T-helper 17 cell (primary cell): ENCODE measurements at regions not wholly inside any gene's neighbourhood (a gene's known extent, or its start where the extent isn't known, plus 50 kb on each side); places are given as distances from the start of the nearest gene placed in this dataset.
"Not testable (repeated sequence)": the region's sequence is repeated elsewhere in the genome, so short reads cannot be mapped to it uniquely, and the experiment has no call there.

ENCODE experiments used
- ATAC-seq: fragments of 150-1000 bp; cut with Tn5 transposase; 2 replicates; pipeline ENCODE4 v1.10.0; 2021; ENCODE audit warnings: mild to moderate bottlenecking, moderate library complexity
- DNase-seq, 3 donors: peaks; one replicate each; pipeline versions ENCODE4 v3.0.0 to v3.0.0-alpha.2; 2020 to 2021
- H3K9me3 ChIP-seq: one replicate; pipeline ENCODE4 v1.7.0; 2013; ENCODE audit warnings: low read length, mild to moderate bottlenecking; ENCODE audit not compliant: control insufficient read depth, poor library complexity, severe bottlenecking
- H3K27ac Mint-ChIP-seq: one replicate; pipeline ENCODE4 v1.8.0; 2022; ENCODE audit warnings: mild to moderate bottlenecking, moderate library complexity, mixed read lengths
- H3K27me3 Mint-ChIP-seq: one replicate; pipeline ENCODE4 v1.8.0; 2022; ENCODE audit warnings: mixed read lengths
- H3K36me3 Mint-ChIP-seq: one replicate; pipeline ENCODE4 v1.8.0; 2022; ENCODE audit warnings: low read depth, mixed read lengths
- H3K4me1 Mint-ChIP-seq: one replicate; pipeline ENCODE4 v1.8.0; 2022; ENCODE audit warnings: mild to moderate bottlenecking, mixed read lengths
- H3K4me3 Mint-ChIP-seq: one replicate; pipeline ENCODE4 v1.8.0; 2022; ENCODE audit warnings: mild to moderate bottlenecking, moderate library complexity, mixed read lengths

- H3K9me3 ChIP-seq, result no peaks in the 10 kb centered on the region
- Mint-ChIP-seq H3K27me3 (no peaks in the 10 kb centered on the region), H3K4me1 (no peaks in the 10 kb centered on the region), H3K27ac (no peak overlapping the region), H3K4me3 (no peak overlapping the region), H3K36me3 (no peaks in the 10 kb centered on the region)
- no peak for DNase-seq
- no peak for ATAC-seq
Observed at GRCh38 chr16:6728381-6728780, 604.3 kb upstream of the RBFOX1 start.

- no peak overlapping the region for H3K4me3 Mint-ChIP-seq
- H3K9me3 ChIP-seq, result no peaks in the 10 kb centered on the region
- no peaks in the 10 kb centered on the region for H3K4me1 Mint-ChIP-seq
- H3K27me3 Mint-ChIP-seq, result no peaks in the 10 kb centered on the region
- no peaks in the 10 kb centered on the region for H3K36me3 Mint-ChIP-seq
- ATAC-seq, result no peak
- no peak overlapping the region for H3K27ac Mint-ChIP-seq
- no peak for DNase-seq
Observed at GRCh38 chr16:6726621-6727020, 606.0 kb upstream of the RBFOX1 start.

GRCh38 chr16:6725634-6726331, 606.9 kb upstream of the RBFOX1 start:
- no peaks in the 10 kb centered on the region for H3K9me3 ChIP-seq
- Mint-ChIP-seq H3K4me3 (no peak overlapping the region), H3K36me3 (no peaks in the 10 kb centered on the region), H3K27ac (no peak overlapping the region), H3K27me3 (no peaks in the 10 kb centered on the region), H3K4me1 (no peaks in the 10 kb centered on the region)
- ATAC-seq, result no peak
- DNase-seq, result no peak

- H3K27ac Mint-ChIP-seq, ATAC-seq, H3K27me3 Mint-ChIP-seq, H3K4me3 Mint-ChIP-seq, H3K4me1 Mint-ChIP-seq, DNase-seq, H3K36me3 Mint-ChIP-seq, H3K9me3 ChIP-seq: not testable (repeated sequence)
Observed at GRCh38 chr16:6725206-6725605, 607.4 kb upstream of the RBFOX1 start.

GRCh38 chr16:6722786-6723185, 609.9 kb upstream of the RBFOX1 start:
- Mint-ChIP-seq H3K27ac (no peak overlapping the region), H3K27me3 (no peaks in the 10 kb centered on the region), H3K4me1 (no peaks in the 10 kb centered on the region), H3K4me3 (no peak overlapping the region), H3K36me3 (no peaks in the 10 kb centered on the region)
- no peak for ATAC-seq
- no peak for DNase-seq
- no peaks in the 10 kb centered on the region for H3K9me3 ChIP-seq

GRCh38 chr16:6714510-6714909, 618.1 kb upstream of the RBFOX1 start:
- H3K4me1 Mint-ChIP-seq, result no peaks in the 10 kb centered on the region
- H3K4me3 Mint-ChIP-seq, result no peak overlapping the region
- peaks cover 3% of the 10 kb centered on the region for H3K9me3 ChIP-seq
- no peaks in the 10 kb centered on the region for H3K27me3 Mint-ChIP-seq
- H3K27ac Mint-ChIP-seq, result no peak overlapping the region
- no peaks in the 10 kb centered on the region for H3K36me3 Mint-ChIP-seq
- ATAC-seq, result no peak
- DNase-seq, result no peak

- no peak for ATAC-seq
- Mint-ChIP-seq H3K36me3 (no peaks in the 10 kb centered on the region), H3K27me3 (no peaks in the 10 kb centered on the region), H3K4me1 (no peaks in the 10 kb centered on the region), H3K4me3 (no peak overlapping the region), H3K27ac (no peak overlapping the region)
- no peak for DNase-seq
- H3K9me3 ChIP-seq, result peaks cover 3% of the 10 kb centered on the region
Observed at GRCh38 chr16:6709736-6710135, 622.9 kb upstream of the RBFOX1 start.

GRCh38 chr16:6708576-6709215, 623.9 kb upstream of the RBFOX1 start:
- no peak overlapping the region for H3K4me3 Mint-ChIP-seq
- no peak for ATAC-seq

GRCh38 chr16:6704306-6704930, 628.2 kb upstream of the RBFOX1 start:
- no peaks in the 10 kb centered on the region for H3K4me1 Mint-ChIP-seq
- DNase-seq, result no peak
- H3K4me3 Mint-ChIP-seq, result no peak overlapping the region
- no peak for ATAC-seq
- H3K36me3 Mint-ChIP-seq, result no peaks in the 10 kb centered on the region
- H3K9me3 ChIP-seq, result no peaks in the 10 kb centered on the region
- H3K27me3 Mint-ChIP-seq, result no peaks in the 10 kb centered on the region
- no peak overlapping the region for H3K27ac Mint-ChIP-seq

More at GRCh38 chr16:6708576-6709215, 623.9 kb upstream of the RBFOX1 start:
- peaks cover 3% of the 10 kb centered on the region for H3K9me3 ChIP-seq
- no peak overlapping the region for H3K27ac Mint-ChIP-seq
- no peaks in the 10 kb centered on the region for H3K27me3 Mint-ChIP-seq
- no peaks in the 10 kb centered on the region for H3K4me1 Mint-ChIP-seq
- H3K36me3 Mint-ChIP-seq, result no peaks in the 10 kb centered on the region
- DNase-seq, result no peak

GRCh38 chr16:6701096-6701495, 631.5 kb upstream of the RBFOX1 start:
- no peak overlapping the region for H3K4me3 Mint-ChIP-seq
- DNase-seq (no peak), ATAC-seq (no peak)
- no peaks in the 10 kb centered on the region for H3K9me3 ChIP-seq
- H3K27me3 Mint-ChIP-seq, result no peaks in the 10 kb centered on the region
- H3K27ac Mint-ChIP-seq, result no peak overlapping the region
- no peaks in the 10 kb centered on the region for H3K36me3 Mint-ChIP-seq
- H3K4me1 Mint-ChIP-seq, result no peaks in the 10 kb centered on the region

GRCh38 chr16:6698548-6698947, 634.1 kb upstream of the RBFOX1 start:
- Mint-ChIP-seq H3K4me3 (no peak overlapping the region), H3K27me3 (no peaks in the 10 kb centered on the region), H3K36me3 (no peaks in the 10 kb centered on the region), H3K27ac (no peak overlapping the region), H3K4me1 (no peaks in the 10 kb centered on the region)
- no peak for DNase-seq
- ATAC-seq, result no peak
- no peaks in the 10 kb centered on the region for H3K9me3 ChIP-seq

- no peaks in the 10 kb centered on the region for H3K27me3 Mint-ChIP-seq
- no peaks in the 10 kb centered on the region for H3K9me3 ChIP-seq
- ATAC-seq (no peak), DNase-seq (no peak)
- no peaks in the 10 kb centered on the region for H3K4me1 Mint-ChIP-seq
- H3K4me3 Mint-ChIP-seq, result no peak overlapping the region
- no peaks in the 10 kb centered on the region for H3K36me3 Mint-ChIP-seq
- no peak overlapping the region for H3K27ac Mint-ChIP-seq
Observed at GRCh38 chr16:6695666-6696065, 637.0 kb upstream of the RBFOX1 start.

GRCh38 chr16:6694636-6695035, 638.0 kb upstream of the RBFOX1 start:
- DNase-seq, result no peak
- no peak overlapping the region for H3K27ac Mint-ChIP-seq
- no peaks in the 10 kb centered on the region for H3K36me3 Mint-ChIP-seq
- H3K4me3 Mint-ChIP-seq, result no peak overlapping the region
- H3K27me3 Mint-ChIP-seq, result no peaks in the 10 kb centered on the region
- H3K9me3 ChIP-seq, result no peaks in the 10 kb centered on the region
- H3K4me1 Mint-ChIP-seq, result no peaks in the 10 kb centered on the region
- no peak for ATAC-seq

- DNase-seq, H3K27me3 Mint-ChIP-seq, H3K9me3 ChIP-seq, H3K4me3 Mint-ChIP-seq, H3K27ac Mint-ChIP-seq, H3K4me1 Mint-ChIP-seq, ATAC-seq, H3K36me3 Mint-ChIP-seq: not testable (repeated sequence)
Observed at GRCh38 chr16:6693418-6693817, 639.2 kb upstream of the RBFOX1 start.
